SIG-M5 (cell line): ENCODE measurements at regions not wholly inside any gene's neighbourhood (a gene's known extent, or its start where the extent isn't known, plus 50 kb on each side); places are given as distances from the start of the nearest gene placed in this dataset.
"Not testable (repeated sequence)": the region's sequence is repeated elsewhere in the genome, so short reads cannot be mapped to it uniquely, and the experiment has no call there.

ENCODE experiments used
- DNase-seq: peaks from one replicate; lab custom pipeline; 2025; lab: John Stamatoyannopoulos, UW

- no peak for DNase-seq
Observed at GRCh38 chr1:96074876-96075577, 646.6 kb upstream of the PTBP2 start.

DNA sequence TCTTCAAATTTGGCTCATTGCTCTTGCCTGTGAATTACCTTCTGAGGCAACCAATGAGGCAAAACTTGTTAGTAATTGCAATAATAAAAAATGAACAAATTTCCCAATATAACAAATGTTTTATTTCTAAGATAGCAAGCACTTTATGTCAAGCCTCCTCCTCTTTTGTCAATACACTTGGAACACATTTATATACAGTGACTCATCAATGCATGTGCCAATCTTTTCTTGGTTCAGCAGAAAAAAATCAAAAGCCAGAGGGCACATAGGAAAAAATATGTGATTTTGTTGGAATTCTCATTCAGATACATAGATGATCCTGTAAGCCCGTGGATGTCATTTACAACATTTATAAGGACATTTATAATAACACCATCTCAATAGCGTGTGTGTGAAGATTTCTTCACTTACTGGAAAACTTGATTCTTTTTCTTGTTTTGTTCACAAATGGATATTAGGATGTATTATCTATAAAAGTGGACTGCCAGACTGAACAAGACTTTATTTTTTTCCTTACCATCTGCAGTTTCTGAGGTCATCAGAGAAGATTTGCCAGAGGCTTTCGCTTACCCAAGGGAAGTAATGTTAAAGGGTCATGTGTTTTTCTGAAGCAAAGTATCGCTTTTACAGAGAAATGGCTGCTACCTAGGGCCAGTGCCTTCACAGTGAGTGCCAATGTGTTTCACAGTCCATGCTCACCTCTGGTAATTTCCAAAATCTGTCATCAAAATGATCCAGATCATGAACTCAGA lies 645.7 kb upstream of the PTBP2 start:
- DNase-seq: no peak

GRCh38 chr1:96076589-96076988 lies 645.0 kb upstream of the PTBP2 start:
- no peak for DNase-seq

DNA sequence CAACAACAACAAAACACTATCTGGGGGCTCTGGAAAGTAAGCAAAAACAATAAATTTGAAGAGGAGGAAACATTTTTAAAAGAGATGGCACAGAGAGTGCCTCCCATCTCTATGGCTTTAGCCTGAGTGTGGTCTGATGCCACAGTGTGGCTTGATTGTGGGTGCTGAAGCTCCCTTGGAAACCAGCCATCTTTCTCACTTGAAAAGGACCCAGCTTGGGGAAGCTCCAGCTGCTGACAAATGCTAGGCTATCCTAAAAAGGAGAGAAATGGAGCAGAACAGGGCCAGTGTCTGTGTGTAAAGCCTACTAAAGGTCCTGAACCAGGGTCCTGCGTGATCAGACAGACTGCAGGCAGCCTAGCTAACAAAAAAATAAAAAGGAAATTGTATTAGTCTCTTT lies 642.0 kb upstream of the PTBP2 start:
- DNase-seq: no peak

DNA sequence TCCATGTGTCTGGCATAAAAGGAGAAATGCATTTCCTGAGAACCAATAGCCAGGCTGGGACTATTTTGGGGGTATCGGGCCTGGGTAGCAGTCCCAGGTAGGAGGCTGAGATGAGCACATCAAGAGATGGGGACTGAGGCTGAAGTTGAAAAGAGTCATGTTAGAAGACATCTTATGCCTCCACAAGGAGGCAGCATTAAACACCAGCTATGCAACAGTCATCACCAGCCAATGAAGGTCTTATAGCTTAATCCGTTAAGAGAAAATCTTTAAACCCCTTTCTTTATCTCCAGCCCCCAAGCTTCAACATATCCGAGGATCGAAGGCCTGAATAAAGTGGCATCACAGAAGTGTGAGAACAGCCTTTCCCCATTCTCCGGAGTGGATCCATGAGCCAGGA lies 640.7 kb upstream of the PTBP2 start:
- no peak for DNase-seq

DNA sequence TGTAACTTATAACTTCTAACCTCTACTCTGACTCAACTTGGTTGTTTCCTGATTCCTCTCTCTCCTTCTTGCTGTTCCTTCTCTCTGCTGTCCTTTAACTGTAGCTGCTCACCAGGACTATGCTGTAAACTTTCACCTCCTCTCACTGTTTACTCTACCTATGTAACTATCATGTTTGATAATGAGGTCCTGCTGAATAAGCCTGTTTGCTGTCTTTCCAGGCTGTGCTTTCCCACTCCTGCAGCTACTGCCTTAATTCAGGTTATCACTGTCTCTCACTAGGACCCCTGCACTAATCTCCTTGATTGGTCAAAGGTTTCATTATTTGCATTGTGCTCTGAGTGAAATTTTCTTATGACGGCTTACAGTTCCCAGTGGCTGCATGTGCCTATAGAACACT lies 633.9 kb upstream of the PTBP2 start:
- DNase-seq: no peak

DNA sequence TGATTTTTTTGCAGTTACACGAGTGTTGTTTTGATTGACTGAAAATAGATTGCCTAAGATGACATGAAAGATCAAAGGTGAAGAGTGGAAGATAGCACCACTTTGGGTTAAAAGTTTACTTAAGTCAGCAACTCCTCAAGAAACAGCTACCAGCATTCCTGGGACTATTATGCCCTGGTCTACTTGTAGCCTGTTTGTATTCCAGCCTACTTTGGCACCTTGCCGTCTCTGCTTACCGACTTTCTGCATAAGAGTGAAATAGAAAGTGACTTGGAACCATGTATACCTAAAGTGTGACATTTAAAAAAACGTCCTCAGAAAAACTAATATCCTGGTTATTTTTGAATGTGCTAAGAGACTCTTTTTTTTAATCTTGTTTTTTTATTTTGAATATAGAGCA lies 631.5 kb upstream of the PTBP2 start:
- no peak for DNase-seq

DNA sequence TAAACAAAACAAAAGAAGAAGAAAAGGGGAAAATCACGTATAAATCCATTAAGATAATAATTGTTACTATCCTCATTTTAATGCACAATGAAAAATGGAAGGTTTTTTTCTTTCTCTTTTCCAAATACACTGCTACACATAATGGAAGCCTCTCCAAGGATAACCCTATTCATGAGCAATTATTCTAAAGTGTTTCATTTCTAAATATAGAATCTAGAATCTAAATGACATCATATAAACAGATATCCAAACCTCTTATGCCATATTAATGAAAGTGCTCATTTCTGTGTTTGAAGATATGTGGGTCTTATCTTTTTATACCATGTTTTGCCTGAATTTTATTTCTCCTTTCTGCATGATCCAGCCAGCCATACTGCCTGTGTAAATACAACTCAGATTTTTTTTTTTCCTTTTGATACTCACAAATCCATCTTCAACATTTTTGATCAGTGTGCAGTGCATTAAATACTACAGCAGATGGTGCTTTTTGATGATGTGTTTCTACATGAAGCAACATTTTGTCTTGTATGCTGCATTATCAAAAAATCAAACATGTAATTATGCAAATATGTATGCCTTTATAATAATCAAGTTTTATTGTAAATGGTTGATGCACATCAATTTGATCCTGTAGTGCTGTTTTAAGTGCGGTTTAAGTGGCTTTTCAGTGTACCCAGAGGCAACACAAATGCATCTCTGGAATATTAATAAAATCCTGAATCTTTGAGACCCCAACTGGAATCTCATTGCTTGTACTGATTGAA lies 625.6 kb upstream of the PTBP2 start:
- no peak for DNase-seq

GRCh38 chr1:96096613-96097321 lies 624.8 kb upstream of the PTBP2 start:
- DNase-seq: no peak

DNA sequence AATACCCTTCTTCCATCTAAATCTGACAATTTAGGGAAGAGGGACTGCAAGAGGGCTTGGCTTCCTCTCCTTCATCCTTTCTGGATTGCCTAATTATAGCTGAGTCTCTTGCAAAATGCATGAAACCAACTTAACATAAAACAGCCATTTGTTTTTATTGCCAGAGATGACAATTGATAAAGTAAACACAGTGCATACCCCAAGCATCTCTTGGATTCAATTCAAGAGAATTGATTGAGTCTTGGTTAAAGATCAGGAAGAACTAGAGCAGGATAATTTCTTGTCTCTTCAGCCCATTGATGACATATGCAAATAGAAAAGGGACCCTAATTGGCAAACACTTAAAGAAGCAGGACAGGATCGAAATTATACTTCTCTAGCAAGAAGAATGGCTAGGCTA lies 617.1 kb upstream of the PTBP2 start:
- DNase-seq: no peak

DNA sequence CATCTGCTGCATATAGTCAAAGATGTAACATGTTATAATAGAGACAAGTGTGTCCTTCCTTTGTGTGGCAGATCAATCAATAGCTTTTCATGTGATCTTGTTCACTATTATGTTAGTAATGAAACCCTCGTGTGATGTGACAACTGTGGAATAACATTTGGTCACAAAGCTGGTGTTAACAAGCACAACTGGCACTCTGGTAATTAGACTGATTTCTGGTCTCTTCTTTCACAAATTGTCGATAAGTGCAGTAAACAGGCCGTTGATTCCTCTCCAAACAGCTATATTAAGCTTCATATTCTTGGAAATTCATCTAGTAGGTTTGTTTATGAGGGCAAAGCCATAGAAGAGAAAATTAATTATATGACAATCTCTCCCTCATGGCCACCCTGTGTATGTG lies 616.7 kb upstream of the PTBP2 start:
- no peak for DNase-seq

GRCh38 chr1:96116731-96117130 lies 604.9 kb upstream of the PTBP2 start:
- DNase-seq: no peak

DNA sequence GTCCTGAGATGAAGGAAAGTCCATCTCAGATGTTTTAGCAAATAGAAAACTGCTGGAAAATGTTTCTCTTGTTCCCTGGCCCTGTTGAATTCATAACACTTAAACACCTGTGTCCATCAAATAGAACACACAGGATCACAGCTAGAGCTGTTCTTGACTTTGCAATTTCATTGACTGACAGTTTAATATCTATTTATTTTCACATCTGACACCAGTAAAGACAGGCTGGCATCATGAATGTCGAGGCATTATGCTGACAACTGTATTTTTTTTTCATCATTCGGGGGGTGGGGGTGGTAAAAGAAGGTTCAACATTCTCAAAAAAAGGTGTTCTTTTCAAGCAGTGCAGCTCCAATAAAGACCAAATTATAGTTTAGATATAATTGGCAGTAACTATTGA lies 591.2 kb upstream of the PTBP2 start:
- DNase-seq: no peak

DNA sequence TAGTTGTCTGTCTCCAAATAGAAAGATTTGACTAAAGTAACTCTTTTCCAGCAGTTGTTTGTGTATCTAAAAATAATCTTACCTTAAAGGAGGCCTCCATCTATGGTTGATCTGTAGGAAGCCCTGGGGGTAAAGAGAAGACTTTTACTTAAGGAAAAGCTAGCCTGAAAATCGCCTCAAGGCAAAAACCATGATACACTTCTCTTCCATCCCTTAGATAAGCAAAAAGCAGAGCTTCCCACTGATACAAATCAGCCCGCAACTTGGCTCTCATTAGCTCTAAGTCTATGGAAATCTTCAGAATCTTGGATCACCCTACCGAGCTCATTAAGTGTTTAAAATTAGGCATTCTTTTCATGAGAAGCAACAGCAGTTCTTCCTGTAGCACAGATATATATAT lies 576.9 kb upstream of the PTBP2 start:
- no peak for DNase-seq

GRCh38 chr1:96145492-96145891 lies 576.1 kb upstream of the PTBP2 start:
- no peak for DNase-seq

DNA sequence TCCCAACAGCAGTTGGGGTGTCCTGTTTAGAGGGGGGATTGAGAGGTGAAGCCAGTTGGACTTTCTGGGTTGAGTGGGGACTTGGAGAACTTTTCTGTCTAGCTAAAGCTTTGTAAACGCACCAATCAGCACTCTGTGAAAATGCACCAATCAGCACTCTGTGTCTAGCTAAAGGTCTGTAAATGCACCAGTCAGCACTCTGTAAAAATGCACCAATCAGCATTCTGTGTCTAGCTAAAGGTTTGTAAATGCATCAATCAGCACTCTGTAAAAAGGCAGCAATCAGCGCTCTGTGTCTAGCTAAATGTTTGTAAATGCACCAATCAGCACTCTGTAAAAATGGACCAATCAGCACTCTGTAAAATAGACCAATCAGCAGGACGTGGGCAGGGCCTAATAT lies 568.6 kb upstream of the PTBP2 start:
- DNase-seq: not testable (repeated sequence)

- DNase-seq: no peak
Observed at GRCh38 chr1:96157101-96157500, 564.5 kb upstream of the PTBP2 start.

- DNase-seq: no peak
Observed at GRCh38 chr1:96159379-96159778, 562.2 kb upstream of the PTBP2 start.

- DNase-seq: no peak
Observed at GRCh38 chr1:96164053-96164452, 557.5 kb upstream of the PTBP2 start.

DNA sequence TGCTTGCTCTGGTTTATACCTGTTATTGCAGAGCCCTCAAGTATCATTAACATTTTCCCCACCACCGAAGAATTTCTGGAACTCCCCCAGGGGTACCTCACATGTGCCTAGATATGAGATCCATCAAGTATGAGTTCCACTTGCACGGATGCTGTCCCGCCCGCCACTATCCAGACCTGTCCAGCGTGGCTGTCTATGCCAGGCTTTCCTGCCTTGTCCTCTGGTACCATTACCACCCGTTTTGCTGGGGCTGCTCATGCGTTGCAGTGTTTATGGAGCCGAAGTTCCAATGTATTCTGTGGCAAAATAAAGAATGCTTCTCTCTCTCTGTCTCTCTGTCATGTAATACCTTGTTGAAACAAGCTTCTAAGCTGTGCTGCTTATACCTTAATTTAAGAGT lies 543.5 kb upstream of the PTBP2 start:
- no peak for DNase-seq

DNA sequence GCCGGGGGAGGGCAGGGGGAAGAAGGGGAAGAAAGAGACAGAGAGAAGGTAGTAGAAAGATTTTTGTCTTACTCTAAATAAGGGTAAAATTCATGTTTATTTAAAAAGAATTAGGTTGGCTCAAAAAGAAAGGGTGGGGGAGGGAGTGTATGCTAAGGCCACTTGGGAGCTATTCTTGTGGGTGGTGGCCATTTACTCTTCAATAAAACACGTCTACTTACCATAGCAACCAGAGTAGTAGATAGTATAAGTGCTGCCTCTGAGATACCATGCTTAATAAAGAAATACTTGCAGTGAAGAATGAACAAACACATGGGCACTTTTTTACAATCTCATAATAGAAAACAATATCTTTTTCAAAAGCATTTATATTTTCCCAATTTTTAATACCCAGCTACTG lies 538.1 kb upstream of the PTBP2 start:
- DNase-seq: no peak

- no peak for DNase-seq
Observed at GRCh38 chr1:96183928-96184327, 537.7 kb upstream of the PTBP2 start.

DNA sequence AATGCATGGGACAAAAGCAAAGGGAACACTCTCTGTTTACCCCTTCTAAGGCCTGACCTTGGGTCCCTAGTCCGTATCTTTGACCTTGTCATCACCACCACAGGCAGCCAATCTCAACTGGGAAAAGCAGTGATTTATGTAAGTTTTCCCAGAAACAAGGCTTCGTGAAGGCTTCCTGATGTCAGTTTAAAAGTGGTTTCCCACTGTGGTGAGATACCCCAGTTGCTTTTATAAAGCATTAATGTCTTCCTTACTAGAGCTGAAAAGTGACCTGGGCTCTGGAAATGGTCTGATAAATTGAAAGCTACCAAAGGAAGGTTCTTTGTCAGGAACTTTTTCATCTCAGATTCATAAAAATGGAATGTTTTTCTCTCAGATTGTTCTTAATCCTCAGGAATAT lies 536.4 kb upstream of the PTBP2 start:
- DNase-seq: no peak
